Activated CD4-positive, alpha-beta T cell treated with anti-CD3 and anti-CD28 coated beads, Interleukin-2, amount 50 U/mL, for 1 hour (primary cell): ENCODE measurements at regions not wholly inside any gene's neighbourhood (a gene's known extent, or its start where the extent isn't known, plus 50 kb on each side); places are given as distances from the start of the nearest gene placed in this dataset.

Experiments
- DNase-seq: peaks from one replicate; pipeline ENCODE4 v3.0.0-alpha.2; 2020

DNA sequence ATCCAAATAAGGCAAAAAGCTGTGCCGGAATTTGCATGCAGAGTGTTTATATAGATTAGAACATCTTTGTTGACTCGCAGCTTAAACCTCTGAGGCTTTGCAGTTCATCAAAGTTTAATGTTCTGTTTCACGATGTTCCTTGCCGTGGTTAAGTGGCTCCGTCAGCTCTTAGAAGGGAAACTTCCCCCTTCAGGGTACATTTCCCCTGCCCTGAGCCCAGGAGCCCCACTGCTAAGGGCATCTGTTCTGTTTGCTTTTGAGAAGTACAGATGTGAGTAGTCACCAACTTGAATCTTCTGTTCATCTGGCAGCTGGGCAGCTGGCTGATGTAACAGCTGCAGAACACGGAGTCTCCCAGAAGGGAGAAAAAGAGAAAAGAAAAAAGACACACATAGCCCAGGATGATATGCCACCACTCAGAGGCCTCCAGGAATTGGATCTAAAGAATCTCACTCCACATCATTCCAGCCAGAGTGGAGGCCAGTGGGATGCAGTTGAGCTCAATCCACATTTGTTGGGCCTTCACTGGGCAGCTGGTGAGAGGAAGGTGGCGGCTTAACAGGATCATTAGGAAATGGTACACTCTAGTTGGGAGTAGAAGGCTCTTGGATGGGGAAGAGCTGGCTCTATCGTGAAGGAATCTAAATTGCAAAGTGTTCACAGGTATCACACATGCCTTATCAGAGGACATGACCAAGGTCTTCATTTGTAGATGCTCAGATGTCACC, 178.7 kb upstream of the RBPJ start:
- no peak for DNase-seq

- no peak for DNase-seq
Observed at GRCh38 chr4:26144526-26145155, 176.2 kb upstream of the RBPJ start.

- DNase-seq: no peak
Observed at GRCh38 chr4:26145212-26145611, 175.6 kb upstream of the RBPJ start.

DNA sequence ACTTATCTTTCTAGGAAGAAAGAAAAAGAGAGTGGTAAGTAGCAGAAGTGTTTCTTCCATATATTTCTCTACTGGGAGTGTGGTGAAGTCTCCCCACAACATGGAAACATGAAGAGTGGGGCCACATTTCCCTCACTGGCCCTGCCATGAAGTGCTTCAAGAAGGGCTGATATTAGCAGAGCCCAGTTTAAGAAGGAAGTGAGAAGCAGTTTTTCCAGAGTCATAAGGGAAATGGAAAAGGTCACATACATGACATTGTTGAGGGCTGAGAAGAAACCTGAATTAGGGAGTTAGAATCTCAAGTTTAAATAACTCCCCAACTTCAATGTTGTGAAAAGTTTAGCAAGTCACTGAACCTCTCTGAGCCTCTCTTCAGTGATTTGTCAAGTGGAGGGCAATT, 171.9 kb upstream of the RBPJ start:
- DNase-seq: no peak

DNA sequence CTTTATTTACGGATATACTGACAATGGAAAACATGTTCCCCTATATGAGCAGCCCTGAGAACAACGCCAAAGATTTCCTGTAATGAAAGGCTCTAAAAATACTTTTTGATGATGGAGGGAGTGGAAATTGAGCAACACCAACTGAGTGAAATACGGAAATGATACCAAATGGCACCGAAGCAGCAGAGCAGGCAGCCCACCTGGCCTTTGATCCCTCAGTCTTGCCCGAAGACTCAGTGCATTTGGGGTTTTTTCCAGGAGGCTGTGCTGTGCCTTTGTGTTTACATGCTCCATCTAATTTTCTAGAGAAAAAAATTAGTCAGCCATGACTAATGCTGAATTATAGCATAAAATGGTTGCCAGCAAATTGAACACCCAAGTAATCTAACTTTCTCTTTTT, 169.9 kb upstream of the RBPJ start:
- DNase-seq: no peak

GRCh38 chr4:26151615-26152014, 169.2 kb upstream of the RBPJ start:
- DNase-seq: no peak

DNA sequence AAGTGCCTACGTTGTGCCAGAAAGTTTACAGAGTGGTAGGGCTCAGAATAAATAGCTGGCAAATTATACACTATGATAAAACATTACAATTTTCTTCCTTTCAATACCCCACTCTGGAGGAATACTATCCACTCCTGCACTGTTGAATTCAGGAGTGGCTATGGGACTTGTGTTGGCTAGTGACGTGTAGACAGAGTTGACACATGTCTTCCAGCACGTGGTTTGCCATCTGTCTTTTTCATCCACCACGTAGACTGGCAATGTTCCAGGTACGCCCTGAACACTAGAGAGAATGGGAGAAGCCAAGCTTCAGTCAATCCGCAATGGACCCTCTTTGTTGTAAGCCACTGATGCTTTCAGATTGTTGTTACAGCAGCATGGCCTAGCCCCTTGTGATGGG, 168.8 kb upstream of the RBPJ start:
- DNase-seq: no peak

DNA sequence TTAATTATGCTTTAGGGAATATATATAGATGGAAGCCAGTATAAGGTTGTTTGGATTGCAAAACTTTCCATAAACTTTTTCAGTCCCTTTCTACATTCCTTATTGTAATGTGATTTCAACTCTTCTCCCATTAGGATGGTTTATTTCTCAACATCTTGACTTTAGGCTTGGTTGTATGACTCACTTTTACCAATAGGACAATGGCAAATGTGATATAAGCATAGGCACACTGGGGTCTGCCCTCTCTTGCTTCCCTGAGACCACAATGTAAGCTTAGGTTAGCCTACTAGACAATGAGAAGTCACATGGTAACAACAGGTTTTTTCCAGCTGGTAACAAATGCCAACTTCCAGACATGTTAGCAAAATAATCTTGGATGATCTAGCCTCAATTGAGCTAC, 163.3 kb upstream of the RBPJ start:
- no peak for DNase-seq

DNA sequence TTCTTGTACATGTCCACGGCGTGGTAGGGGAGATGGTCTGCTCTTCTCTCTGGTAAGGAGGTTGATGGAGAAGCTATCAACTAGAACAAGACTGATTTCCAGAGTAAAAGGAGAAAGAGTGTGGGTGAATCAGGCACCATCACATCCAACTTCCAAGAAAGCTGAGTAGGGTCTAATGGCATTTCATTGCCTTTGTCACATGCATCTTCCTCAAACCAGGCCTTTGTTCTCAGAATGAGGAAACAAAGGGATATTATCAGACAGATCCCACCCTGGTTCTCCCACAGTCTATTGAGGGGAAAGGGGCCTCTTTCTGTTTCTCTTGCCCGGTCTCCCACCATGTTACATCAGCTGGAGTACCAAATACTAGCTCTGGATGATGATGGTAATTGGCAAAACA, 160.2 kb upstream of the RBPJ start:
- DNase-seq: no peak

DNA sequence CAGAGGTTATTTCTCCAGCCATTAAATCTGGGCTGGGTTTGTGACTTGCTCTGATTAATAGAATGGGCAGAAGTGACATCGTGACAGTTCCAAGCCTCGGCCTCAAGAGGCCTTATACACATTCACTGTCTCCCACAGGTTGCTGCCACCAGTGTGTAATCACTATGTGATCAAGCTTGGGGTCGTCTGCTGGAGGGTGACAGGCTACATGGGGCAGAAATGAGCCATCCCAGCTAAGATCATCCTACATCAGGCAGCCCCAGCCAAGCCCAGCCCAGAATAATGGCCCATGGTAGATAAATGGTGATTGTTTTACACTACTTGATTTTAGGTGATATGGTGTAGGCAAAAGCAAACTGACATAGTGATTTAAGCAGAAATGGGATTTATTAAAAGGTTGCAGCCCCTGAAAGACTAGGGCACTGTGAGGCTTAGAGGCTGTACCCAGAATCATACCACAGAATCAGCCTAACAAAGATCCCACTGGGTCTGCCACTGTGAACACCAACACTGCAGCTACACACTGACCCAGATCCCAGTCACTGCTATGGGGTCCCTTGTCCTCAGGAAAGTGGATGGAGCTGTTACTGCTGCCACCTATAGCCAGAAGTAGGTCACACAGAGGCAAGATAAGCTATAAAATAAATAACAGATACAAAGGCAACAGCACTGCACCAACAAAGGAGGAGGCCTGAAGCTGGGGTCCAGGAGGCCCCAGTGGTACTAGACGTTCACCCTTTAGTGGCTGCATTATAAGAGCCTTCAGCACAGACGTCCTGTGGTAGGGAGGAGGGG, 159.6 kb upstream of the RBPJ start:
- DNase-seq: no peak

DNA sequence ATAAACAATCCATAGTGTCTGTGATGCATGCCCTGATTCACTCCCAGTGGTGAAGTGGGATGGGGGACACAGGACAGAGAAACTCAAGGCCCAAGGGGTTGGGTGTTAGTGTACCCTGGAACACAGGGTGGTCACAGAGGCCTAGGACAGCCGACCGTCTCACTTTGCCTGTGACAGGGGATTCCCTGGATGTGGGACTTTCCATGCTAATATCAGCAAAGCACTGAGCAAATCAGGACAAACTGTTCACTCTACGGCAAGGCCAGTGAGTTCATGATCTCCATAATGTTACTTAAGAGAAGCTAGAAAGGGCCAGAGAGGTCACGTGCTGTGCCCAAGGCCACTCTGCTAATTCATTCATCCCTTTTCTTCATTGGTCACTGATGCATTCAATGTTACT, 158.7 kb upstream of the RBPJ start:
- no peak for DNase-seq

DNA sequence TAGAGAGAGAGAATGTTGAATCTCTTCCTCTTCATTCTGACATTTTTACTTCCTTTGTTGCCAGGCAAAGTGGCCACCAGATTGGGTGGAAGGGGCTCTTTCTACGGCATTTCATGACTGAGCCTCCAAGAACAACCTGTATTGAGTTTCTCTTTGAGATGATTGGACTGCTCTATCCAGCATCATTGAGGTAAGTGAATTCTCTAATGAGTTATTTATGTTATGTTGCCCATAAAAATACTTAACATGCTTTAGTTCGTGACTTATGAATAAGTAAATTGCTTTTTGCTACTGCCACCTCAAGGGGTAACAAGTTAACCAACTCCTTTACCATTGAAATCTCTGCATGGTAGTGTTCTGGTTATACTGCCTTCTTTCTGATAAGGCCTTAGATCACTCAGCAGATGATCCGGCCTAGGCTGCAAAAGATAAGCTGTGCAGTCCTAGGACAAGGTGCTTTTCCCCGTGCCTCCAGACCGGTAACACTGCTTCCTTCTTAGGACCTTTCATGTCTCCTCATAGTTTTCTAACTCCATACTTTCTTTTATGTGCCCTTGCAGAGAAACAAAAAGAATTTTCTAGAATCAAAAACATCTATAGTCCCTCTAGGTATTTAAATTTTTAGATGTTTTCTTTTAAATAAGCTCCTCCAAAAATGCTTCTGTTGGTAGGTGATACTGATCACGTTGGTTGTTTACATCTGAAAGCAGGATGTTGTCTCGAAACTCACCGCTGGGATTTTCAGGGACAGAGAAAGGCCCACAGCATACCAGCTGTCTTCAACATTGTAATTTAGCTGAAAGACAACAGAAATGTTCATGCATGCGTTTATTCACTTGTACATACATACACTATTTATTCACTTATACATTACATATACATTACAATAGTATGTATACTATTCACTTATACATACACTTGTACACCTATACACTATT, 157.1 kb upstream of the RBPJ start:
- DNase-seq: no peak

GRCh38 chr4:26171501-26171900, 149.3 kb upstream of the RBPJ start:
- no peak for DNase-seq

DNA sequence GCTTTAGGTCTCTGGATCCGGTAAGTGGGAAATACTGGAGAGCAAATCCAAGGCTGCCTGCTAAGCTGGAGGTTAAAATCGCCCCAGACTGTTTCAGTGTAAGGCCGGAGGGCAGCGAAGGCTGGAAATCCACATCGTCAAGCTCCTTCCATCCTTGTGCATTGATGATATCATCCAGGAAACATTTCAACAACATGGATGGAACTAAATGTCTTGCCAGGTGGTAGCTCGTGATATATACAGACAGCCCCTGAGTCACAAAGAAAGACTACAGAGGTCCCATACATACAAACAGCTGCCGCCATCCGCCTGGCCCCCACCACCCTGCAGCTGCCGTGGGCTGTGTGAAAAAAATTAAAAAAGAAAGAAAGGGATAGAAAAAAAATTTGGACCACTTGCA, 148.9 kb upstream of the RBPJ start:
- DNase-seq: no peak

DNA sequence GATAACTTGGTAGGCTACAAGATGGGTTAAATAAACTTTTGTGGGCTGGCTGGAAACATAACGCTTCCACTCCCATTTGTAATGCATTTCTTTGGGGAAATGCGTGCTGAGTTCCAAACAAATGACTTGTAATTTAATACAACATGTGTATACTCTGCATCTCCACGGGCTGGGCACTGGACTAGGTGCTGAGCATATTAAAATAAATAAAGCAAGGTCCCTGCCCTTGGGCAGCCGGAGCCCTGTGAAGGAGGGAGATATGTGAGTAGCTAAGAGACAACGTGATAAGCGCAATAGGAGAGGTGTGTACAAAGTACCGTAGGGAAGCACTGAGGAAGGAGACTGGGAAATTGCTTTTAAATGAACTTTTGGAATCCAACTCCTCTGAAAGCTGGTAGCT, 147.2 kb upstream of the RBPJ start:
- DNase-seq: no peak

DNA sequence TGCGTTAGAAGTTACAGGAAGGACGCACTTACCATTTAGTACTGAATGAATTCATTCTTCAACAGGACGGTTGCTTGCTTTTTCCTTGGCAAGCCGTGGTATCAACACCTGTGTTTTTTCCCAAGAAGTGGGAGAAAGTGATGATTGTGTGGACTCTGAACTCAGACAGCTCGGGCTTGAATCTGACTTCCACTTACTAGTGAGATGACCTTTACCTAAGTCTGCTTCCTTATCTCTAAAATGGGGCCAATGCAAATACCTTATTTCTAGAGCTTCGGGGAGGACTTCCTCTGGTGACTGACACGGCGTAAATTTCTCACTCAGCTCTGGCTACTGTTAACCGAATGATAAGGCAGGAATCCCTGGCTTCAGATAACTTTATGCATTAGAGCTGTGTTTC, 146.8 kb upstream of the RBPJ start:
- DNase-seq: no peak

DNA sequence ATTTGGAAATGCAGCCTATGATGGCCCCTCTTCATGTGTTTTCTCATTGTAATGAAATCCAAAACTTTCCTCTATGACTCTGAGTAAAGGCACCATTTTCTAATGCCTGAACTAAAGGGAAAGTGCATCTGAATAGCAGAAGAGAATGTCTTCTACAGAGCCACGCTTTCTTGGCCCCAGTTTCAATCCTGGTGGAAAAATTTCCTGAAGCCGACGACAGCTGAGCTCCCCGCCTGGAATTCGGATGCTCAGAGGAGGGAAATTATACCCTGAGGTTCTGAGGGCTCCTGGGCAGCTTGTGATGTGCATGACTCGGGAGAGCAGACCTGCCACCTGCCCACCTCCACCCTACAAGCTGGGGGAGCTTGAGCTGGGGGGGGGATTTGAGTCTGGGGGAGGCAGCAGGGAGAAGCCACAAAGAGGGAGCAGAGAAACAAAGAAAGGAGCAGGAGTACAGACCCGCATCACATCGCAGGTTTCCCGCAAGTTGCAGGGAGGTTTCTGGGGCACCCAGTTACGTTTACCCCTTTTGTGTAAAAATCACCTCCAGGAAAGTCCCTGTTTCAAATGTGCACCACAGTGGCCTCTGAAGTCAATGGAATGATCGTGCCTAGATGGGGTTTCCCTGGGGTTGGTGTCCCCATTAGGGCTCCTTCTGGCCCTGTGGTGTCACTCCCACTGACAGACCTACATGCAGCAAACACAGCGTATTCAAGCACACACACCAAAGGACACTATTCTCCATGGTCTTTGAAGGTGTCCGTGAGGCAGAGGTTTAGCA, 145.6 kb upstream of the RBPJ start:
- DNase-seq: peak; percentile 13

- no peak for DNase-seq
Observed at GRCh38 chr4:26175905-26176470, 144.8 kb upstream of the RBPJ start.

DNA sequence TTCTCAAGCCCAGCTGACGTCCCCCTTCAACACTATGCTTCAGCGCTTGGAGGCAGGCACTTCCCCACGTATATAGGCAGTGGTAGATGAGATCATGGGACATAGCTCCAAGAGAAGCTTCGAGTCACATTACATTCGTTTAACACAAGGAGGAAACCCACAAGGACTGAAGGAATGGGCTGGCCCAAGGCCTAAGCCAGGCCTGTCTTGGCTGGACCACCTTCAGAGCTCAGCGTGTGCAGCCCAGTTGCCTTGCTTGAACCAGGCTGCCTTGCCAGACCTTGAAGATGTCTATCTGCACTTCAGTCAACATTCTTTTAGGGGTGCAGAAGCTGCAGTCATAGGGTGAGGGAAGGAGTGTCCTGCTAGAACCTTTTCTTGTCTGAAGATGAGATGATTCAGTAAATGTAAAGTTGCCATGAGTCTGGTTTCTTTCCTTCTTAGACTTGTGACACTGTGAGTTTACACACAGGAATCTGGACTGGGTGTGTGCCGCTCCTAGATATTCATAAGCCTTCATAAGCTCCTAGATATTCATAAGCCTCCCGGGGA, 144.1 kb upstream of the RBPJ start:
- DNase-seq: no peak

- DNase-seq: no peak
Observed at GRCh38 chr4:26178854-26179253, 142.0 kb upstream of the RBPJ start.

GRCh38 chr4:26179316-26179760, 141.5 kb upstream of the RBPJ start:
- DNase-seq: no peak
